Activated T-cell treated with anti-CD3 and anti-CD28 coated beads for 48 hours (primary cell): ENCODE measurements at regions not wholly inside any gene's neighbourhood (a gene's known extent, or its start where the extent isn't known, plus 50 kb on each side); places are given as distances from the start of the nearest gene placed in this dataset.
"Not testable (repeated sequence)": the region's sequence is repeated elsewhere in the genome, so short reads cannot be mapped to it uniquely, and the experiment has no call there.

Experiments
- DNase-seq: peaks from one replicate; pipeline ENCODE4 v3.0.0-alpha.2; 2020; ENCODE audit warnings: low read depth

- DNase-seq: not testable (repeated sequence)
Observed at GRCh38 chr3:106075731-106076130, 206.9 kb upstream of the CBLB start.

GRCh38 chr3:106078635-106079034, 209.8 kb upstream of the CBLB start:
- DNase-seq: no peak

GRCh38 chr3:106082616-106083015, 213.8 kb upstream of the CBLB start:
- DNase-seq: no peak

- no peak for DNase-seq
Observed at GRCh38 chr3:106083207-106083606, 214.4 kb upstream of the CBLB start.

DNA sequence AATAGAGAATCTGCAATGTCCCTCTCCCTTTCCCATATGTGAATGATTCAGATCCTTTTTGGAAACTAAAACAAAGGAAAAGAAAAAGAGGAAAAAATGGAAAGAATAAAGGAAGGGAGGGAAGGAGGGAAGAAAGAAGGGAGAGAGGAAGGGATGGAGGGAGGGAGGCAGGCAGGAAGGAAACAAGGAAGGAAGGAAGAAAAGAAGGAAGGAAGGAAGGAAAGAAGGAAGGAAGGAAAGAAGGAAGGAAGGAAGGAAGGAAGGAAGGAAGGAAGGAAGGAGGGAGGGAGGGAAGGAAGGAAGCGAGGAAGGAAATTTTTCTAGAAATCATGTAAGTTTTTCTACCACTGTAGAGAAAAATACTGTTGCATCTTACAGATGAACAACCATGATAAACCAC, 215.0 kb upstream of the CBLB start:
- DNase-seq: no peak

DNA sequence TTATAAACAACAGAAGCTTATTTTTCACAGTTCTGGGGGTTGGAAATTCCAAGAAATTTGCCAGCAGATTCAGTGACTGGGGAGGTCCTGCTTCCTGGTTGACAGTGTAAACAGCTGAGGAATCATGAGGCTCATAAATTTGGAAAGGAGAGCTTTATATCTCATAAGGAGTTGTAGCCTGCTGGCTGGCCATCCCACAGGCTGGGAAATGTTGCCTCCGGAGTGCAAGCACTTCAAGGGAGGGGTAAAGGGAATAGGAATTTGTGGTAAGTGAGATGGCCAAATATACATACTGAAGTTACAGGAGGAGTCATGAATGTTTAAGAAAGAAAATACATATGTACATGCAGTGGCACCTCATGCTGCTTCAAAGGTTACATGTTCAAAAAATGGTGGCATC, 217.2 kb upstream of the CBLB start:
- no peak for DNase-seq

- DNase-seq: no peak
Observed at GRCh38 chr3:106086636-106087035, 217.8 kb upstream of the CBLB start.

- DNase-seq: no peak
Observed at GRCh38 chr3:106088304-106088703, 219.5 kb upstream of the CBLB start.

- DNase-seq: no peak
Observed at GRCh38 chr3:106088899-106089298, 220.1 kb upstream of the CBLB start.

GRCh38 chr3:106089806-106090205, 221.0 kb upstream of the CBLB start:
- DNase-seq: no peak

DNA sequence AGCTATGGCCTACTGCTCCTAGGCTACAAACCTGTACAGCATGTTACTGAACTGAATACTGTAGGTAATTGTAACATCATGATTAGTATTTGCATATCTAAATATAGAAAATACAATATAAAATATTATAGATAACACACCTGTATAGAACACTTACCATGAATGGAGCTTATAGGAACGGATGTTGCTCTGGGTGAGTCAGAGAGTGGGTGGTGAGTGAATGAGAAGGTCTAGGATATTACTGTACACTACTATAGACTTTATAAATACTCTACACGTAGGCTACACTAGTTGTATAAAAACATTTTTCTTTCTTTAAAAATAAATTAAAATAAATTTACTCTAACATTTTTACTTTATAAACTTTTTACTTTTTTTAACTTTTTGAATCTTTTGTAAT, 224.0 kb upstream of the CBLB start:
- DNase-seq: no peak

DNA sequence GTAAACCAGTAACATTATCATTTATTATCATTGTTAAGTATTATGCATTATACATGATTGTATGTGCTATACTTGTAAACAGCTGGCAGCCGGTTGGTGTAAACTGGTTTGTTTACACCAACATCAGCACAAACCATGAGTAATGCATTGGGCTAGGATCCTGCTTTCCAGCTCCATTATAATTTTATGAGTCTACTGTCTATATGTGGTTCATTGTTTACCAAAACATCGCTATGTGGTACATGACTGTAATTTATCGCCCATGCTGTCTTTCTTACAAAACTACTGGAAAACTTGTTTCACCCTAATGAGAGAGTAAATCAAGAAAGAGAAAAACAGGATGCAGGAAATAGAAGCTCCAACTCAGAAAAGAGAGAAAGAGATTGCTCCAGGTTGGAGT, 224.8 kb upstream of the CBLB start:
- no peak for DNase-seq

DNA sequence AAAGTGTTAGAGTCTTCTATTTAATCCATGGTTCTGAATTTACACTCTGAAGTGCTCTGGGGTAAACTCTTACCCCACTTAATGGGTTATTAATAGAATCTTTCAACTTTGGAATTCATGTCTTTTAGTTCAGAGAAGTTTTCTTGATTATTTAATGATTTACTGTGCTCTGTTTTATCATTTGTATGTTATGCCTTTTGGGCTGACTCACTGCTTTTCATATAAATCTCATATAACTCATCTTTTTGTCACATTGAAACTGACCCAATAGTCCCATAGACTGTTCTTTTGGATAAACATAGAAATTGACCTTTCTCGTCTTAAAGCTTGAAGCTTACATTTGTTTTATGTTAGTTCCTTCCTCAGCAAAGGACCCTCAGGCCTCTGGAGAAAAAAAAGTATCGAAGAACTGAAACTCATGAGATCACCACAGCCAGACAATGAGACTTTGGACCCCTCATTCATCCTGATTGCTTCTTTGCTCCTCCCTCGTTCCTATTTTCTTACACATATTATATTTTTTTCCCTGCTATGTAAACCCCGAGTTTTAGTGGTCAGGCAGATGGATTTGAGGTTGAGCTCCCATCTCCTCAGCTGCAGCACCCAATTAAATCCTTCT, 229.1 kb upstream of the CBLB start:
- no peak for DNase-seq

DNA sequence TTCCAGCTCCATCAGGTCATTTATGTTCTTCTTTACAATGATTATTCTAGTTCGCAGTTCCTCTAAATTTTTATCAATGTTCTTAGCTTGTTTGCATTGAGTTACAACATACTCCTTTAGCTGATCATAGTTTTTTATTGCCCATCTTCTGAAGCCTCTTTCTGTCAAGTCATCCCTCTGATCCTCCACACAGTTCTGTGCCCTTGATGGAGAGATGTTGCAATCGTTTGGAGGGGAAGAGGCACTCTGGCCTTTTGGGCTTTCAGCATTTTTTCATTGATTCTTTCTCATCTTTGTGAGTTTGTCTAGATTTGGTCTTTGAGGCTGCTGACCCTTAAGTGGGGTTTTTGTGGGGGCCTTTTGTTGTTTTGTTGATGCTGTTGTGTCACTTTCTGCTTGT, 234.6 kb upstream of the CBLB start:
- DNase-seq: no peak

DNA sequence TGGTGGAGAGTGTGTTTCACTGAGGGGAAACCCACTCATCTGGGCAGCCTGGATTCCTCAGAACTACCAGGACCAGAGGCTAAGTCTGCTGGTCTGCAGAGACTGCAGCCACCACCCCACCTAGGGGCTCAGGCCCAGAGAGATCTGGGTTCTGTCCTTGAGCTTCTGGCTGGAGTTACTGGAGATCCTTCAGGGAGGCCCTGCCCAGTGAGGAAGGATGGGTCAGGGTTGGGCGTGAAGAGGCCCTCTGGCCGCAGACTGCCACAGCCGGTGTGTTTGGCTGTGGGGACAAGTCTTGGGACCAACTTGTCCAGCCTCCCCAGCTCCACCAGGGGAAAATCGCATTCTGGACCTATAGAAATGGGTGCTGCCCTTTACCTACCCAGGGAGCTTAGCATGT, 235.3 kb upstream of the CBLB start:
- DNase-seq: no peak

GRCh38 chr3:106108925-106109324, 240.1 kb upstream of the CBLB start:
- DNase-seq: no peak

DNA sequence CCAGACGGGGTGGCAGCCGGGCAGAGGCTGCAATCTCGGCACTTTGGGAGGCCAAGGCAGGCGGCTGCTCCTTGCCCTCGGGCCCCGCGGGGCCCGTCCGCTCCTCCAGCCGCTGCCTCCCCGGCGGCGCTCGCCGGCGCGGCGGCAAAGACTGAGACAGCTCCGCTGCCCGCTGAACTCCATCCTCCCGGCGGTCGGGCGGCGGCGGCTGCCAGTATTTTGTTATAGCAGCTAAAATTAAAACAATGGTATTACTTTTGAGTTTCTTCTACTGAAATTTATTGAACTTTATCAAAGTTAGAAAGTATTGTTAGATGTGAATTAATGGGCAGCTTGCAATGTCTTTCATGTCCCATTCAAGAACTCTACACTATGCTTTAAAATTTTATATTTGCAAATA, 243.7 kb upstream of the CBLB start:
- not testable (repeated sequence) for DNase-seq

DNA sequence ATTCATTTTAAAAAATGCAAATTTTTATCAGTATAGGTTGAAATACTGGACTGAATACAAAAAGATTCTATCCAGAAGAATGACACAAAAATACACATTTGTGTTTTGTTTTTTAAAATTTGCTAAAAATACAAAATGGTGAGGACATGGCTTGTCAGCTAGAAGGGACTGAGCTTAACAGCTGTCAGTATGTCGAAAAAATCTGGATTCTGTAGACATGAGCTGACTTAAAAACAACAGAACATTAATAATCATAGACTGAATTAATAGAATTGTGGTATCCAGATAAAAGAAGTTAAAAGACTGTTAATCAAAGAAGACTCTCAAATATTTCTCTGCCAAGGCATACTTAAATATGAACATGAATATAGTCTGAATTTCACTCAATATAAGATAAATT, 244.9 kb upstream of the CBLB start:
- no peak for DNase-seq

DNA sequence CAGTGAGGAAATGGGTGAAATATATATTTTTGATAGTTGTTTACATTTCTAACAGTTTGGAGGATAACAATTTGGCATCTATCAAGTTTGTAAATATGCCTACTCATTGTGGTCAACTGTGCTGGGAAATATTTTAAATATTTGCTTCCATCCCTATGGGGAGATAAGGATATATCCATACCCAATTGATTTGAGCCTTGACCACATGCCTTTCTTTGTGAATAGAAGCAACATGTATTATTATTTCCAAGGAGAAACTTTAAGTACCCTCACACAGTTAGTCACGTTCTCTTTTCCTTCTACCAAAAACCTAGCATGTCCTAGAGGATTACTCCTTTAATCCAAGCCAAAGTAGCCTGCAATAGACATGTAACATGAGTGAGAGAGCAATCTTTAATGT, 245.4 kb upstream of the CBLB start:
- no peak for DNase-seq

- no peak for DNase-seq
Observed at GRCh38 chr3:106114848-106115247, 246.0 kb upstream of the CBLB start.

GRCh38 chr3:106115557-106115956, 246.7 kb upstream of the CBLB start:
- no peak for DNase-seq

- DNase-seq: no peak
Observed at GRCh38 chr3:106116733-106117489, 248.1 kb upstream of the CBLB start.

DNA sequence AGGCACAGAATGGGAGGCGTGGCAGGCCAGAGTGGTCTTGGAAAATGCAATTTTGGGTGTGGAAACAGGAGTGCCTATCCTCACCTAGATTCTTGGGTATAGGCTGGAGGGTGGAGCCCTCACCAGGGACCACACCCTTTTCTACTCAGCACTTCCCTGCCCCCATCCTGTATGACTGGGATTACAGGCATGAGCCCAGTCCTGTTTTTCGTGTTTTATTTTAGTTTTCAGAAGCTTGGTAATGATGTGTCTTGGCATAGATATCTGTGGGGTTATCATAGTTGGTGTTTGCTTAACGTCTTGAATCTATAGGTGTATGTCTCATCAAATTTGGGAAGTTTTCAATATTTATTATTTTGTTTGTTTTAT, 248.7 kb upstream of the CBLB start:
- DNase-seq: no peak

DNA sequence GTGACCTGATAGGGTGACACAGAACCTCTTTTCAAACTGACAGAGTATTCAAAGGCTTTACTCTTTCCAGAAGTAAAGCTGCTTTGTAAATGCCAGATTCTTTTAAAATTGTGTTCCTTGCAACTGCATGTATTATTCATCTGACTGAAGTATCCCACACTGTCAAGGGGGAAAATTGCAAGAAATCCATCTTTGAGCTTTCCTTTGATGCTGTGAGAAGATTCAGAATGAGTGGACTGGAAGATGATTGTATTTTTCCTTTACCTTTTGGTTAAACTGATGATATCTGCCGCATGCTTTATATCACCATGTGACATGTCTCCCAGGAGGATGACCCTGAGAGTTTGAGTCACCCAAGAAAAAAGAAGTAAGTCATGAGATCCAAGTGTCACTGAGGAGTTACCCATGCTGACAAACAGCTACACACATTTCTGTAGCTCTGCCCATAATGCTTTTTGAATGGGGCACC, 250.8 kb upstream of the CBLB start:
- DNase-seq: no peak
